GM23338 (cell line): ENCODE measurements at regions not wholly inside any gene's neighbourhood (a gene's known extent, or its start where the extent isn't known, plus 50 kb on each side); places are given as distances from the start of the nearest gene placed in this dataset.

Source experiments
- ATAC-seq: fragments of 200-7000 bp; cut with Tn5 transposase; 3 replicates; pipeline ENCODE4 v1.9.1; 2020
- DNase-seq: peaks from one replicate; pipeline ENCODE4 v3.0.0-alpha.2; 2015; ENCODE audit warnings: low spot score
- H2AFZ ChIP-seq: fragments of 200-600 bp; sonication (generic); 2 replicates; pipeline ENCODE4 v1.8.0; 2016; ENCODE audit warnings: antibody characterized with exemption, mild to moderate bottlenecking, moderate library complexity
- H3F3A ChIP-seq: fragments of 200-600 bp; sonication (generic); replicated peaks from 2 replicates; pipeline ENCODE4 v1.8.0; 2017; ENCODE audit warnings: antibody characterized with exemption, mixed run types, low read depth
- H3K27ac ChIP-seq: fragments of 200-600 bp; sonication (generic); 2 replicates; pipeline ENCODE4 v1.6.1; 2016; ENCODE audit warnings: low read depth
- H3K27me3 ChIP-seq: fragments of 200-600 bp; sonication (generic); 2 replicates; pipeline ENCODE4 v1.8.0; 2016; ENCODE audit warnings: mild to moderate bottlenecking, mixed run types, moderate library complexity; ENCODE audit not compliant: insufficient read depth
- H3K36me3 ChIP-seq: fragments of 200-600 bp; sonication (generic); 2 replicates; pipeline ENCODE4 v1.8.0; 2016; ENCODE audit warnings: mild to moderate bottlenecking; ENCODE audit not compliant: insufficient read depth
- H3K4me1 ChIP-seq: fragments of 200-600 bp; sonication (generic); 2 replicates; pipeline ENCODE4 v1.8.0; 2016; ENCODE audit warnings: mild to moderate bottlenecking, moderate library complexity; ENCODE audit not compliant: insufficient read depth
- H3K4me2 ChIP-seq: fragments of 200-600 bp; sonication (generic); 2 replicates; pipeline ENCODE4 v1.7.1; 2017; ENCODE audit warnings: mixed run types
- H3K4me3 ChIP-seq: fragments of 200-600 bp; sonication (generic); 2 replicates; pipeline ENCODE4 v1.6.1; 2016; ENCODE audit warnings: mixed run types
- H3K79me2 ChIP-seq: fragments of 200-600 bp; sonication (generic); replicated peaks from 2 replicates; pipeline ENCODE4 v1.8.0; 2017; ENCODE audit warnings: mild to moderate bottlenecking; ENCODE audit not compliant: insufficient read depth
- H3K9me2 ChIP-seq: fragments of 200-600 bp; sonication (generic); 2 replicates; pipeline ENCODE4 v1.8.0; 2017; ENCODE audit not compliant: insufficient read depth
- H4K20me1 ChIP-seq: fragments of 200-600 bp; sonication (generic); replicated peaks from 2 replicates; pipeline ENCODE4 v1.8.0; 2017; ENCODE audit warnings: mild to moderate bottlenecking; ENCODE audit not compliant: insufficient read depth
- H3K27ac Mint-ChIP-seq: 2 replicates; pipeline ENCODE4 v1.8.0; 2020; ENCODE audit warnings: inconsistent platforms, mild to moderate bottlenecking, moderate library complexity, mixed read lengths
- H3K27me3 Mint-ChIP-seq: 3 replicates; pipeline ENCODE4 v1.8.0; 2022; ENCODE audit warnings: low read depth, mild to moderate bottlenecking, moderate library complexity, mixed read lengths, inconsistent platforms; ENCODE audit not compliant: insufficient read depth, poor library complexity
- H3K36me3 Mint-ChIP-seq: 3 replicates; pipeline ENCODE4 v1.8.0; 2021; ENCODE audit warnings: low read depth, mild to moderate bottlenecking, inconsistent platforms, moderate library complexity, mixed read lengths
- H3K4me1 Mint-ChIP-seq: 3 replicates; pipeline ENCODE4 v1.8.0; 2020; ENCODE audit warnings: mild to moderate bottlenecking, inconsistent platforms, mixed read lengths
- H3K4me3 Mint-ChIP-seq: 3 replicates; pipeline ENCODE4 v1.8.0; 2021; ENCODE audit warnings: moderate library complexity, mild to moderate bottlenecking, inconsistent platforms, mixed read lengths
- H3K9me3 Mint-ChIP-seq: 3 replicates; pipeline ENCODE4 v1.8.0; 2020; ENCODE audit warnings: moderate library complexity, mild to moderate bottlenecking, inconsistent platforms, mixed read lengths
- CREB1 ChIP-seq: fragments of 250-450 bp; sonication (Bioruptor Pico); IDR thresholded peaks from 2 replicates; pipeline ENCODE4 v1.5.0; 2020; ENCODE audit warnings: low read depth, mild to moderate bottlenecking, moderate library complexity
- EZH2phosphoT487 ChIP-seq: fragments of 200-600 bp; sonication (generic); IDR thresholded peaks from one replicate; pipeline ENCODE4 v1.8.1; 2018; ENCODE audit warnings: antibody characterized with exemption; ENCODE audit not compliant: unreplicated experiment
- JUNB ChIP-seq: IDR thresholded peaks from one replicate; pipeline ENCODE4 v1.6.1; 2016; ENCODE audit warnings: antibody characterized with exemption; ENCODE audit not compliant: unreplicated experiment
- NANOG ChIP-seq: IDR thresholded peaks from 2 replicates; pipeline ENCODE4 v1.6.1; 2016; ENCODE audit warnings: antibody characterized with exemption, borderline replicate concordance
- POLR2AphosphoS5 ChIP-seq: IDR thresholded peaks from 2 replicates; pipeline ENCODE4 v1.6.1; 2016; ENCODE audit warnings: antibody characterized with exemption, low read depth
- REST ChIP-seq: IDR thresholded peaks from one replicate; pipeline ENCODE4 v1.6.1; 2018; ENCODE audit warnings: antibody characterized with exemption; ENCODE audit not compliant: unreplicated experiment
- STAT1 ChIP-seq: IDR thresholded peaks from one replicate; pipeline ENCODE4 v1.6.1; 2016; ENCODE audit warnings: antibody characterized with exemption; ENCODE audit not compliant: unreplicated experiment
- ZNF114 ChIP-seq: fragments of 250-450 bp; sonication (Bioruptor Pico); IDR thresholded peaks from 2 replicates; pipeline ENCODE4 v1.5.0; 2020; ENCODE audit warnings: mild to moderate bottlenecking, moderate library complexity
- ZNF462 ChIP-seq: fragments of 250-450 bp; sonication (Bioruptor Pico); IDR thresholded peaks from 2 replicates; pipeline ENCODE4 v1.5.0; 2020; ENCODE audit warnings: mild to moderate bottlenecking, moderate library complexity
- TF ChIP-seq, protein P1 (sequence below): IDR thresholded peaks from 2 replicates; pipeline ENCODE4 v1.6.1; 2016; ENCODE audit warnings: antibody characterized with exemption
- TF ChIP-seq, protein P2 (sequence below), 2 experiments: fragments of 200-600 bp in 1 of 2; sonication (generic) in 1 of 2; conservative IDR thresholded peaks; 2 replicates each; pipeline versions ENCODE4 v1.5.1 to v1.6.1; 2016 to 2017; ENCODE audit warnings: antibody characterized with exemption in 2 of 2, low read depth in 2 of 2, mild to moderate bottlenecking in 2 of 2, moderate library complexity in 1 of 2

DNA sequence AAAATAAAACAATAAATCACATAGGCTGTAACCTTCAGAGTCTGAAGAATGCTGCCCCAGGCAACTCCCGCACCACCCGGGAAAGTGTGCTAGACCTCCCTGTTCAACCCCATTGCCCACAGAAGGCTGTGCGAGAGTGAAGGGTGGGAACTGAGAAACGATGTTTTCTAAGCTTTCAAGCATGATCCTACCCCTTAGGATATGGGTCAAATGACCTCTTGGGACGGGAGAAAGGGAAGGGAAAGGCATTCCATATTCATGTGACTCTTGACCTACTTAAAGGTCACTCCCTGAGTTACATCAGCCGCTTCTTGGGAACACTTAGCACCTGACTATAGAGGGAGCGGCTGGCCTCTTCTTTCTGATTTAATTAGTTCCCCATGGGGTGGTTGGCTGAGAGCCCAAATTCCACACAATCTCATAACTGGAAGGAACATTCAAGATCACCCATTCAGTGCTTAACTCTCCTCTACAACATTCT is 114.7 kb upstream of the SLC24A5 start (continued):
- no peak for TF ChIP-seq REST
- no peak for TF ChIP-seq POLR2AphosphoS5
- TF ChIP-seq ZNF114 (CRISPR knock-in tag), result no peak
- TF ChIP-seq, protein P1, sequence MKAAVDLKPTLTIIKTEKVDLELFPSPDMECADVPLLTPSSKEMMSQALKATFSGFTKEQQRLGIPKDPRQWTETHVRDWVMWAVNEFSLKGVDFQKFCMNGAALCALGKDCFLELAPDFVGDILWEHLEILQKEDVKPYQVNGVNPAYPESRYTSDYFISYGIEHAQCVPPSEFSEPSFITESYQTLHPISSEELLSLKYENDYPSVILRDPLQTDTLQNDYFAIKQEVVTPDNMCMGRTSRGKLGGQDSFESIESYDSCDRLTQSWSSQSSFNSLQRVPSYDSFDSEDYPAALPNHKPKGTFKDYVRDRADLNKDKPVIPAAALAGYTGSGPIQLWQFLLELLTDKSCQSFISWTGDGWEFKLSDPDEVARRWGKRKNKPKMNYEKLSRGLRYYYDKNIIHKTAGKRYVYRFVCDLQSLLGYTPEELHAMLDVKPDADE, result no peak
- no peak for TF ChIP-seq STAT1
- TF ChIP-seq CREB1 (CRISPR knock-in tag), result no peak

- ATAC-seq (no peak), DNase-seq (no peak)
- H3K36me3 ChIP-seq, result no peaks in the 10 kb centered on the region
- no peaks in the 10 kb centered on the region for H4K20me1 ChIP-seq
- H3K4me1 Mint-ChIP-seq, result peaks cover 22% of the 10 kb centered on the region
- no peaks in the 10 kb centered on the region for H3K27me3 ChIP-seq
- no peaks in the 10 kb centered on the region for H3K79me2 ChIP-seq
- H2AFZ ChIP-seq, result no peak overlapping the region
- H3F3A ChIP-seq, result no peaks in the 10 kb centered on the region
- no peak overlapping the region for H3K4me3 ChIP-seq
- H3K36me3 Mint-ChIP-seq, result no peaks in the 10 kb centered on the region; the same call in 1 of the 3 replicates
- no peak overlapping the region for H3K27ac Mint-ChIP-seq
- no peak overlapping the region for H3K4me3 Mint-ChIP-seq
- no peaks in the 10 kb centered on the region for H3K9me3 Mint-ChIP-seq
- H3K4me2 ChIP-seq, result no peak overlapping the region
- peaks cover 4% of the 10 kb centered on the region; the same call in 1 of the 2 replicates for H3K4me1 ChIP-seq
- H3K27ac ChIP-seq, result no peak overlapping the region
- H3K27me3 Mint-ChIP-seq, result peaks cover 2% of the 10 kb centered on the region
- peaks cover 18% of the 10 kb centered on the region for H3K9me2 ChIP-seq
- TF ChIP-seq, protein P1, result no peak
- TF ChIP-seq, protein P2, sequence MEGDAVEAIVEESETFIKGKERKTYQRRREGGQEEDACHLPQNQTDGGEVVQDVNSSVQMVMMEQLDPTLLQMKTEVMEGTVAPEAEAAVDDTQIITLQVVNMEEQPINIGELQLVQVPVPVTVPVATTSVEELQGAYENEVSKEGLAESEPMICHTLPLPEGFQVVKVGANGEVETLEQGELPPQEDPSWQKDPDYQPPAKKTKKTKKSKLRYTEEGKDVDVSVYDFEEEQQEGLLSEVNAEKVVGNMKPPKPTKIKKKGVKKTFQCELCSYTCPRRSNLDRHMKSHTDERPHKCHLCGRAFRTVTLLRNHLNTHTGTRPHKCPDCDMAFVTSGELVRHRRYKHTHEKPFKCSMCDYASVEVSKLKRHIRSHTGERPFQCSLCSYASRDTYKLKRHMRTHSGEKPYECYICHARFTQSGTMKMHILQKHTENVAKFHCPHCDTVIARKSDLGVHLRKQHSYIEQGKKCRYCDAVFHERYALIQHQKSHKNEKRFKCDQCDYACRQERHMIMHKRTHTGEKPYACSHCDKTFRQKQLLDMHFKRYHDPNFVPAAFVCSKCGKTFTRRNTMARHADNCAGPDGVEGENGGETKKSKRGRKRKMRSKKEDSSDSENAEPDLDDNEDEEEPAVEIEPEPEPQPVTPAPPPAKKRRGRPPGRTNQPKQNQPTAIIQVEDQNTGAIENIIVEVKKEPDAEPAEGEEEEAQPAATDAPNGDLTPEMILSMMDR (conservative IDR thresholded peaks at IDR 0.05; ENCODE audit: low read depth in 2 of 2), result no peak
- TF ChIP-seq JUNB (no peak), STAT1 (no peak), NANOG (no peak), CREB1 (CRISPR knock-in tag) (no peak), EZH2phosphoT487 (no peak), ZNF462 (CRISPR knock-in tag) (no peak)
These were observed 110.5 kb upstream of the SLC24A5 start for GRCh38 chr15:48010316-48010715.
